GM18907 (cell line): ENCODE measurements at regions not wholly inside any gene's neighbourhood (a gene's known extent, or its start where the extent isn't known, plus 50 kb on each side); places are given as distances from the start of the nearest gene placed in this dataset.
"Not testable (repeated sequence)": the region's sequence is repeated elsewhere in the genome, so short reads cannot be mapped to it uniquely, and the experiment has no call there.

Experiments used
- ATAC-seq: cut with Tn5 transposase; IDR thresholded peaks from one replicate; pipeline ENCODE4 v1.9.1; 2021; ENCODE audit warnings: mild to moderate bottlenecking, moderate library complexity; ENCODE audit not compliant: unreplicated experiment

- ATAC-seq = peak; percentile 70
Observed at GRCh38 chr1:86798608-86799291, 94.4 kb downstream of the SH3GLB1 start.

- ATAC-seq = not testable (repeated sequence)
Observed at GRCh38 chr1:86803641-86804040, 99.3 kb downstream of the SH3GLB1 start.

GRCh38 chr1:86805898-86806519, 101.6 kb downstream of the SH3GLB1 start:
- not testable (repeated sequence) for ATAC-seq

GRCh38 chr1:86811142-86811924, 102.6 kb downstream of the SELENOF start:
- ATAC-seq = no peak

GRCh38 chr1:86812286-86812685, 101.6 kb downstream of the SELENOF start:
- no peak for ATAC-seq
